Nephron (organoid): ENCODE measurements at regions not wholly inside any gene's neighbourhood (a gene's known extent, or its start where the extent isn't known, plus 50 kb on each side); places are given as distances from the start of the nearest gene placed in this dataset.
A peak's percentile ranks its signal among the peaks of the same experiment; 100 is the strongest.

ENCODE experiments used
- H3K27ac Mint-ChIP-seq, 3 experiments: 2 replicates each; pipeline ENCODE4 v1.8.0; 2020; ENCODE audit warnings: mixed read lengths in 3 of 3, mild to moderate bottlenecking in 2 of 3, moderate library complexity in 1 of 3
- H3K27me3 Mint-ChIP-seq: 2 replicates; pipeline ENCODE4 v1.8.0; 2021; ENCODE audit warnings: low read depth, mild to moderate bottlenecking, moderate library complexity, mixed read lengths
- H3K36me3 Mint-ChIP-seq: 2 replicates; pipeline ENCODE4 v1.8.0; 2020; ENCODE audit warnings: low read depth, mixed read lengths
- H3K4me1 Mint-ChIP-seq: 2 replicates; pipeline ENCODE4 v1.8.0; 2020; ENCODE audit warnings: mixed read lengths
- H3K4me3 Mint-ChIP-seq, 3 experiments: 2 replicates each; pipeline ENCODE4 v1.8.0; 2020; ENCODE audit warnings: mild to moderate bottlenecking in 3 of 3, mixed read lengths in 3 of 3, moderate library complexity in 2 of 3
- H3K9me3 Mint-ChIP-seq: 2 replicates; pipeline ENCODE4 v1.8.0; 2020; ENCODE audit warnings: mixed read lengths
- CTCF ChIP-seq, 3 experiments: fragments of 200-600 bp; sonication (generic); IDR thresholded peaks; one replicate each; pipeline ENCODE4 v1.5.0; 2021; ENCODE audit warnings: antibody characterized with exemption in 3 of 3; ENCODE audit not compliant: unreplicated experiment in 3 of 3

GRCh38 chr17:53141731-53142130, 681.0 kb upstream of the KIF2B start:
- no peak overlapping the region for H3K27ac Mint-ChIP-seq
- H3K4me1 Mint-ChIP-seq: peaks cover 19% of the 10 kb centered on the region
- no peaks in the 10 kb centered on the region for H3K27me3 Mint-ChIP-seq
- H3K4me3 Mint-ChIP-seq: no peak overlapping the region
- TF ChIP-seq CTCF (IDR thresholded peaks at IDR 0.05; ENCODE audit: unreplicated experiment in 3 of 3): no peak
- H3K9me3 Mint-ChIP-seq: no peaks in the 10 kb centered on the region
- no peaks in the 10 kb centered on the region for H3K36me3 Mint-ChIP-seq

GRCh38 chr17:53141280-53141679, 681.4 kb upstream of the KIF2B start:
- TF ChIP-seq CTCF (IDR thresholded peaks at IDR 0.05; ENCODE audit: unreplicated experiment in 3 of 3): no peak
- no peaks in the 10 kb centered on the region for H3K36me3 Mint-ChIP-seq
- no peaks in the 10 kb centered on the region for H3K9me3 Mint-ChIP-seq
- H3K27ac Mint-ChIP-seq: no peak overlapping the region
- peaks cover 23% of the 10 kb centered on the region for H3K4me1 Mint-ChIP-seq
- H3K27me3 Mint-ChIP-seq: no peaks in the 10 kb centered on the region
- H3K4me3 Mint-ChIP-seq: no peak overlapping the region

- no peak overlapping the region for H3K4me3 Mint-ChIP-seq
- no peaks in the 10 kb centered on the region for H3K9me3 Mint-ChIP-seq
- H3K36me3 Mint-ChIP-seq: no peaks in the 10 kb centered on the region
- peaks cover 44% of the 10 kb centered on the region for H3K4me1 Mint-ChIP-seq
- no peaks in the 10 kb centered on the region for H3K27me3 Mint-ChIP-seq
- TF ChIP-seq CTCF (IDR thresholded peaks at IDR 0.05; ENCODE audit: unreplicated experiment in 3 of 3): no peak
- H3K27ac Mint-ChIP-seq: peak overlapping the region; percentile 55 to 90 (median 85)
Observed at GRCh38 chr17:53137869-53138268, 684.9 kb upstream of the KIF2B start.

GRCh38 chr17:53135969-53136368, 686.8 kb upstream of the KIF2B start:
- no peaks in the 10 kb centered on the region for H3K27me3 Mint-ChIP-seq

GRCh38 chr17:53134548-53134947, 688.2 kb upstream of the KIF2B start:
- Mint-ChIP-seq H3K4me3 (no peak overlapping the region), H3K27ac (peak overlapping the region in 2 of 3 experiments; percentile 50 to 57), H3K36me3 (no peaks in the 10 kb centered on the region), H3K4me1 (peaks cover 45% of the 10 kb centered on the region), H3K9me3 (peaks cover 3% of the 10 kb centered on the region), H3K27me3 (no peaks in the 10 kb centered on the region)
- no peak for TF ChIP-seq CTCF (IDR thresholded peaks at IDR 0.05; ENCODE audit: unreplicated experiment in 3 of 3)

More at GRCh38 chr17:53135969-53136368, 686.8 kb upstream of the KIF2B start:
- no peak overlapping the region for H3K4me3 Mint-ChIP-seq
- H3K36me3 Mint-ChIP-seq: no peaks in the 10 kb centered on the region
- TF ChIP-seq CTCF (IDR thresholded peaks at IDR 0.05; ENCODE audit: unreplicated experiment in 3 of 3): no peak
- peak overlapping the region; percentile 18 to 85 (median 58) for H3K27ac Mint-ChIP-seq
- H3K4me1 Mint-ChIP-seq: peaks cover 45% of the 10 kb centered on the region
- H3K9me3 Mint-ChIP-seq: no peaks in the 10 kb centered on the region

- Mint-ChIP-seq H3K27ac (peak overlapping the region; percentile 33 to 84 (median 66)), H3K9me3 (peaks cover 3% of the 10 kb centered on the region), H3K4me3 (no peak overlapping the region), H3K36me3 (no peaks in the 10 kb centered on the region), H3K27me3 (no peaks in the 10 kb centered on the region), H3K4me1 (peaks cover 45% of the 10 kb centered on the region)
- no peak for TF ChIP-seq CTCF (IDR thresholded peaks at IDR 0.05; ENCODE audit: unreplicated experiment in 3 of 3)
Observed at GRCh38 chr17:53133876-53134275, 688.9 kb upstream of the KIF2B start.
